Muscle layer of duodenum (tissue), 2 donors: ENCODE measurements at regions not wholly inside any gene's neighbourhood (a gene's known extent, or its start where the extent isn't known, plus 50 kb on each side); places are given as distances from the start of the nearest gene placed in this dataset.

Source experiments
- H3K27ac ChIP-seq: one replicate; pipeline ENCODE4 v1.7.0; 2013; ENCODE audit warnings: mild to moderate bottlenecking, low read length
- H3K27me3 ChIP-seq: one replicate; pipeline ENCODE4 v1.7.0; 2013; ENCODE audit warnings: low read depth, mild to moderate bottlenecking, control low read depth, low read length
- H3K36me3 ChIP-seq, 2 donors: one replicate each; pipeline ENCODE4 v1.7.0; 2013; ENCODE audit warnings: low read length in 2 of 2, control low read depth in 1 of 2, mild to moderate bottlenecking in 1 of 2; ENCODE audit not compliant: insufficient read depth in 2 of 2, control insufficient read depth in 1 of 2
- H3K4me1 ChIP-seq, 2 donors: one replicate each; pipeline ENCODE4 v1.7.0; 2013; ENCODE audit warnings: low read length in 2 of 2, mild to moderate bottlenecking in 2 of 2, control low read depth in 1 of 2, moderate library complexity in 1 of 2; ENCODE audit not compliant: insufficient read depth in 2 of 2, control insufficient read depth in 1 of 2
- H3K4me3 ChIP-seq, 2 donors: one replicate each; pipeline ENCODE4 v1.7.0; 2013; ENCODE audit warnings: low read length in 2 of 2, low read depth in 1 of 2, mild to moderate bottlenecking in 1 of 2
- H3K9me3 ChIP-seq, 2 donors: one replicate each; pipeline ENCODE4 v1.7.0; 2013; ENCODE audit warnings: low read length in 2 of 2, control low read depth in 1 of 2, mild to moderate bottlenecking in 1 of 2; ENCODE audit not compliant: control insufficient read depth in 1 of 2
- donor health status: healthy.

DNA sequence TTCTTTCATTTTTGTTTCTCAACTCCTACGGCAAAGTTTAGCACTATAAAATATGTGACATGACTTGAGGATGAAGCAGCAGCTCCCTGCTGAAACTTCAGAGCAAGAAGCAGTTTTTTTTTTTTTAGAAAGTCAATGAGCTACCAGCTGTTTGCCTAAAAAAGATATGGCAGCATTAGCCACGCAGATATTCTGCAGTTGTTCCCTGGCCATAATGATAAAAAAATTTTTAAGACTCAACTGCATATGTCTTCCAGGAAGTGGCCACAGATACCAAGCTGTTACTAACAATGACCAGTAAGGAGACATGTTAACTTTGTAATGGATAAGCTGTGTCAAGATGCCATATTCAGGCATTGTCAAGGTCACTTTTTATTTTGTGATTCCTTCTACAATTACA, 319.6 kb upstream of the CDH11 start:
- Histone ChIP-seq H3K9me3 (no peaks in the 10 kb centered on the region), H3K36me3 (no peaks in the 10 kb centered on the region), H3K27me3 (no peaks in the 10 kb centered on the region), H3K27ac (no peak overlapping the region), H3K4me1 (no peaks in the 10 kb centered on the region), H3K4me3 (no peak overlapping the region)

DNA sequence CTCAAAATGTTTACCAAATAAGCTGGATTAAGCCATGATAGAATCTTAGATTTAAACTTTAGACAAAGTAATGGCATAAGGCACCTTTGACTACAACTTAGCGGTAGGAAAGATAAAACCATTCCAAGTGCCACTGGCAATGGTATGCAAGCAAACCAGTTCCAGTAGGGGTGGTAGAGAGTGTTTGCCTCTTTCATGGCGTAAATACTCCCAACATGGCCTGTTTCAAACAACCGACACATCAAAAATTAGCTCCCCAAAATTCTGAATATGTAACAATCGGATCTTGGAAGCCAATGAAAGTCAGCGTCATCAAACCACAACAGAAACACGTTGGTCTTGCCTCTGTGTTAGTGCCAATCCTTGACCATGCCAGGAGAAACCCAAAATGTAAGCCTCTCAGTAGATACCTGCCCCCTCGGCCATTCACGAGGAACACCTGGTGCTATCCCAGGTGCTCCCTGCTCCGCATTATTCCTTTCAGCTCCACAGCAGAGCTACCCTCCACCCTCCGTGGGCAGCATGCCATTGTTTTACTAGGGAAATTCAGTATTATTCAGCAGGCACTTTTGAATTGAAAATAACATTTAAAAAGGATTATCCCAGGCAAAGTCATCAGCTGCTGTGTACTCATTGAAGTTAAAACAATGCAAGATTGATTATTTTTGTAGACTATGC, 307.8 kb upstream of the CDH11 start:
- Histone ChIP-seq H3K27ac (no peak overlapping the region), H3K4me1 (no peaks in the 10 kb centered on the region), H3K27me3 (no peaks in the 10 kb centered on the region), H3K36me3 (no peaks in the 10 kb centered on the region), H3K4me3 (no peak overlapping the region), H3K9me3 (no peaks in the 10 kb centered on the region)

DNA sequence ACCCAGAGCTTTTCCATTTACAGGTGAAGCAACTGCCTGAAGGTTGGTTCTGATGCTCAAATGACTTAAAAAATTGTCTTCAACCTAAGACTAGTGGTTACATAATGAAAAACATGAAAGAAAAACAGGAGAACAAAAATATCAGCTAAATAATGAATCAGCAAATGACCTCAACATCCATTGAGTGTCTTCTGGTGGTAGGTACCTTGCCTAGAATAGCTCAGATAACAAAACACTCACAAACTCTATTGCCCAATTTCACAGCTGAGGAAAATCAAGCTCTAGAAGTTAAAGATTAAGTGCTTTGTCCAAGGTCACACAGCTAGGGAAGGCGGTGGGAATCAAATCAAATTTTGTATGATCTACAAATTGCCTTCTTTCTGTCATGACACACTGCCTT, 304.6 kb upstream of the CDH11 start:
- Histone ChIP-seq H3K27ac (no peak overlapping the region), H3K36me3 (no peaks in the 10 kb centered on the region), H3K4me1 (no peaks in the 10 kb centered on the region), H3K27me3 (no peaks in the 10 kb centered on the region), H3K9me3 (no peaks in the 10 kb centered on the region), H3K4me3 (no peak overlapping the region)

DNA sequence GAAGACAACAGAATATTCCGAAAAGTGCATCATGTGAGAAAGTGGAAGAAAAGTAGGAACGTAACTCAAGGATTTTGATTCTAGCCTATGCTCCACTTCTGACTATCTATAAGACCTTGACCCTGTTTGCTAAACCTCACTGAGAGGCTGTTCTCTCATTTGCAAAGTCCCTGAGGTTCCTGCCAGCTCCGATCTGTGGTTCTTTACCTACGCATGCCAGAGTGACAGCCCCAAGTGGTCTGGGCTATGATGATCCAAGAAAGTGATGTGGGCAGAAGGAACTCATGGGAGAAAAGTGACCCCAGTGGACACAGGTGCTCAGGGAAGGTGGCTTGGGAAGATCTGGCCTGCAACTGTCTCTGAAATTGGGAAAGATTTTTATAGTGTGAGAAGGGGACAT, 301.1 kb upstream of the CDH11 start:
- Histone ChIP-seq H3K27me3 (no peaks in the 10 kb centered on the region), H3K27ac (no peak overlapping the region), H3K4me1 (no peaks in the 10 kb centered on the region), H3K9me3 (peaks cover 0 to 4% of the 10 kb centered on the region in 2 donors), H3K4me3 (no peak overlapping the region), H3K36me3 (no peaks in the 10 kb centered on the region)

DNA sequence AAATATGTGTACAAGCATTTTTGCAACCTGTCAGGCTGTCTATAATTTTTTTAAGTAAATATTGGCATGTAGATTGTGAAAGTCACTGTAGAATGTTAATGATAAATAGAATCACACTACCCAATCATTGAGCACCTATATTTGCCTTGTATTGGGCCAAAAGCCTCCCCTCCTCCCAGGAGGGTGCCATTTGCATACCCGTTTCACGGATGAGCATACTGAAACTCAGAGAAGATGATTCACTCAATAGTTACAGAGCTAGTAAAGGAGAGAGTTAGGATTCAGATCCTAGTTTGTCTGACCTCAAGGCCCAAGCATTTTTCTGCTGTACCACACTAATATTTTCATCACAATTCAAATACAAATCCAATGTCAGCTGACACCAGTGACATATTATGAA, 299.7 kb upstream of the CDH11 start:
- Histone ChIP-seq H3K27me3 (no peaks in the 10 kb centered on the region), H3K9me3 (peaks cover 0 to 4% of the 10 kb centered on the region in 2 donors), H3K4me1 (no peaks in the 10 kb centered on the region), H3K36me3 (no peaks in the 10 kb centered on the region), H3K27ac (no peak overlapping the region), H3K4me3 (no peak overlapping the region)

DNA sequence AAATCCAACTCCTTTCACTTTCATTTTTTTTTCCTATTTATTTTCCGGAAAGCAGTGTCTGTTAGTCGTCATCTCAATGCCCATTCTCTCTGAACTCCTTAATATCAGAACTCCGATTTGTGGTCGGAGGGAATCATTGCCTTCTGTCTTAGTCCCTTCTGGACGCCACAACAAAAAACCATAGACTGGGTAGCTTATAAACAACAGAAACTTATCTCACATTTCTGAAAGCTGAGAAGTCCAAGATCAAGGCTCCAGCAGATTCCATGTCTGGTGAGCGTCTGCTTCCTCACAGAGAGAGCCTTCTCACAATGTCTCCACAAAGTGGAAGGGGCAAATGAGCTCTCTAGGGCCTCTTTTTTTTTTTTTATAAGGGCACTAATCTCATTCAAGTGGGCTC, 296.6 kb upstream of the CDH11 start:
- Histone ChIP-seq H3K27me3 (no peaks in the 10 kb centered on the region), H3K4me3 (no peak overlapping the region), H3K9me3 (peaks cover 0 to 4% of the 10 kb centered on the region in 2 donors), H3K27ac (no peak overlapping the region), H3K36me3 (no peaks in the 10 kb centered on the region), H3K4me1 (no peaks in the 10 kb centered on the region)

DNA sequence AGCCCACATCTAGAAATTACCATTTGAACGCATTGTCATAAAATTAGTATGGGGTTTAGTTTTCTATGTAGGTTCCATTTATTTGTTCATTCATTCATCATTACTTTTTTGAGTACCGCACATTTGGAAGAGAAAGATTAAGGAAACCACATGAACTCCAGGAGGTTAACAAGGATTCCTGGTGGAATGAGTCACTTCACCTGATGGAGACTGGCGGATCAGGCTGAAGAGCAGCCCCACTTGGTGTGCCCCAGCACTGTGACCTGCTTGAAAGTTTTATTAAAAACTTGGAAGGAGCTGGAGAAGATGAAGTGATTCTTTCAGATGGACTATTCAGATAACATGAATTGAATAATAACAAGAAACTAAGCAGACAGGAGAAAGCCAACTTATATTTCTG, 293.6 kb upstream of the CDH11 start:
- H3K9me3 ChIP-seq = peaks cover 0 to 4% of the 10 kb centered on the region in 2 donors

DNA sequence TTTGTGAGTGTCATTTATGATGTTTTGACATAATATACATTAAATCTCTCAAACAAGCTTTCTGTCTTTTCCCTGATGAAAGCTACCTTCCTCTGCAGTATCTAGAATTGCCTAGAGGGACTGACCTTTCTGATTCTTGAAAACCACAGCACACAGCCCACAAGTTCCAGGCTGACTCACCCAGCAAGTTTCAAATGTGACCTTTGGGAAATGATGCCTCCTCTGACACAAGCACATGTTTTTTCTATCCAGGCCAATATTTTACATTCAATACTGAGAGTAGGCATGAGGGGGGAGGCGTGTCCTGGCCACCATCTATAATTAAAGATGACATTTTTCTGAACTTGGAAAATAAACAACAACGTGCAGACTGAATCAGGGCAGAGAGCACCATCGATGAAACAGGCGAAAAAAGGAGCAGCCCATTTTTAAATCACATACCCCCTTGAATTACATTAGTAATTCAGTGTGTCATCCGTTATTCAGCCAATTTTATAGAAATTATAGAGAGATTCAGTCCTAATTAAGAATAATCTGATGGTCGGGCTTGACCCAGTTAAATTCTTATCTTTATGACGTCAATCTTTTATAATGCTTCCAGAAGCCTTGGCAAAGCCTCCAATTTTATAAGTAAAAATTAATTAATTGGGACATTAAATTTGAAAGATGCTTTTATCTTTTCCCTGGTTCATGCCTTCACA, 292.6 kb upstream of the CDH11 start:
- Histone ChIP-seq H3K36me3 (no peaks in the 10 kb centered on the region), H3K27me3 (no peaks in the 10 kb centered on the region), H3K4me1 (no peaks in the 10 kb centered on the region), H3K4me3 (no peak overlapping the region), H3K9me3 (no peaks in the 10 kb centered on the region), H3K27ac (no peak overlapping the region)

More for the DNA sequence above, 293.6 kb upstream of the CDH11 start:
- no peak overlapping the region for H3K4me3 ChIP-seq
- H3K27ac ChIP-seq = no peak overlapping the region
- no peaks in the 10 kb centered on the region for H3K4me1 ChIP-seq
- no peaks in the 10 kb centered on the region for H3K36me3 ChIP-seq
- no peaks in the 10 kb centered on the region for H3K27me3 ChIP-seq

DNA sequence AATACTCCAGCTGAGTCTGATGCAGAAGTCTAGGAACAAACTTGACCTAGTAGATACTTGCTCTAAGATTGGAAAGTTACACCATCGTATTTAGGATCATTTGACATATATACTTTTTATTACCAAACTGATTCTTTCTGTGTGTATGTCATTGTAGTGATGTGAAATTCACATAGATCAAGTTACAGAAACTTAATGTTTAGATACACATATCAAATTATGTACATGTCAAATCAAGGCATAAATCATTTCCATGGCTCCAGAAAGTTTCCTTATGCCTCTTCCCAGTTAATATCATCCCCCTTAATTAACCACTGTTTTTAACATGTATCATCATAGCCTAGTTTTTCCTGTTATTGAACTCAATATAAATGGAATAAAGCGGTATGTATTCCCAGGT, 292.0 kb upstream of the CDH11 start:
- no peak overlapping the region for H3K4me3 ChIP-seq
- H3K9me3 ChIP-seq = no peaks in the 10 kb centered on the region

DNA sequence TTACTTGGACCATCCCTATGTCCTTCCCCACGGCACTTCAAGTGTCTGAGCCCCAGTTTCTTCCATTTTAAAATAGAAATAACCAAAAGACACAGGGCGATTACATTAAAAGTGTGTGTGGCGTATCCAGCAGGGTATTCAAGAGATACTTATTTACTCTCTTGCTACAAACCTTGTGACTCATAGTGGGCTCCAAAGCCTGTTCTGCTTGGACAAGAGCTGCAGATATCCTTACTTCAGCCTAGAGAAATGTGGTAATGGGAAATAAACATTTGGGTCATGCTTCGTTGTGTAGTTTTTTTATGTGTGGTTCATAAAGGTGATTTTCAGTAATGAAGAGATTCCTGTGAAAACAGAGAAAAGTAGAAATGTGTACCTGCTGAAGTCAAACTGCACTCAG, 288.9 kb upstream of the CDH11 start:
- Histone ChIP-seq H3K9me3 (no peaks in the 10 kb centered on the region), H3K4me1 (no peaks in the 10 kb centered on the region), H3K4me3 (no peak overlapping the region), H3K27ac (no peak overlapping the region), H3K27me3 (no peaks in the 10 kb centered on the region), H3K36me3 (no peaks in the 10 kb centered on the region)

More for the DNA sequence above, 292.0 kb upstream of the CDH11 start:
- no peaks in the 10 kb centered on the region for H3K27me3 ChIP-seq
- no peaks in the 10 kb centered on the region for H3K4me1 ChIP-seq
- no peak overlapping the region for H3K27ac ChIP-seq
- no peaks in the 10 kb centered on the region for H3K36me3 ChIP-seq

DNA sequence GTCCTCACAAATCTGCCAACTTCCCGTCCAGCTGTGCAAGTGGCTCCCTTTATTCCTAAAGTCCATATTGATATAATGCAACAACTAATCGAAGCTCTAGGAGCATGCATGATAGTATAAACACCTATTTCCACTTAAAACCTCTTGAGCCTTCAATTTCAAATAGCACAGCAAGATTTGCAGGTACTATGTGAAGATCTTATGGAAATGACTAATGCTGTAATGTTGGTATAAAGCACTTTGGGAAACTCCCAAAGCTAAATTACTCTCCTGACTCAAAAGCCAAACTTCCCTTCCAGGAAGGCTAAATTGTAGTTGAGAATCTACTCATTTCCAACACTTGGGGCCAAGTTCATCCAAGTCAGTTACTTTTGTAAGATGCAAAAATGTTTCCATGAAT, 287.6 kb upstream of the CDH11 start:
- no peak overlapping the region for H3K4me3 ChIP-seq
- H3K4me1 ChIP-seq = no peaks in the 10 kb centered on the region

DNA sequence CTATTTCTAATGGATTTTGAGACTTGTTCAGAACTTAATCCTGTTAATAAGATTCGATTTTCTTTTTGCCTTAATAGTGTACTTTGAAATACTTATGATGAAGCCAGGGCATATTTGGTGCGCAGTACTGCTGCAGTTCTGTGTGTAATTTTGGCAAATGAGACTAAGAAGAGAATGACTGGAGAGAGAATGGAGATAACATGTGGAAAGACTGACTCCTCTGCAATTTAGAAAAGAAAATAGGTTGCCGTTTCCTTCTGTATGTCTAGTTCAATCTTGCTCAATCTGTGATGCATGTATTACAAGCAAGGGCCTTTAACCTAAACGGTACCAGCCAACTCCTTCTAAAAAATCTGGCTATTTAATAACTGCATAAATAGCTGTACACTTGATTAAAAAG, 285.1 kb upstream of the CDH11 start:
- Histone ChIP-seq H3K27ac (no peak overlapping the region), H3K9me3 (no peaks in the 10 kb centered on the region), H3K4me1 (no peaks in the 10 kb centered on the region), H3K27me3 (no peaks in the 10 kb centered on the region), H3K36me3 (no peaks in the 10 kb centered on the region), H3K4me3 (no peak overlapping the region)

More for the DNA sequence above, 287.6 kb upstream of the CDH11 start:
- H3K27ac ChIP-seq = no peak overlapping the region
- H3K9me3 ChIP-seq = no peaks in the 10 kb centered on the region
- no peaks in the 10 kb centered on the region for H3K27me3 ChIP-seq
- H3K36me3 ChIP-seq = no peaks in the 10 kb centered on the region
